ENCODE measurements at regions not wholly inside any gene's neighbourhood (a gene's known extent, or its start where the extent isn't known, plus 50 kb on each side); places are given as distances from the start of the nearest gene placed in this dataset.

DNA sequence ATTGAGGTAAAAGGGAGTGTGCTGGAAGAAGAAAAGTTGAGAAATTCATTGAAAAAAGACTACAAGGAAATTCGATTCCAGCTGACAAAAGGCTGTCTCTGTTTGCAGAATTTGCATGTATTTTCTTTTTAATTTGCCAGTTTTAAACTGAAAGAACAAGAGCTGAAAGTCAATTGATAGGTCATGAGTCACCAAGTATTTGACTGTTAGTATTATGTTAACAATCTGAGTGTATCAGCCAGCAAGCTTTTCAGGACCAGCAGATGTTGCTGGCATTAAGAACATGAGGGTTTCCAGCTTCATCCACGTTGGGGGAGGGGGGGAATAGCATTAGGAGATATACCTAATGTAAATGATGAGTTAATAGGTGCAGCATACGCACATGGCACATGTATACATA is 726.7 kb downstream of the METTL15 start:
- no peak overlapping the region for H3K27ac Mint-ChIP-seq (ENCODE audit: low read depth)
- peaks cover 22% of the 10 kb centered on the region for H3K9me3 Mint-ChIP-seq
- H3K27me3 Mint-ChIP-seq: no peaks in the 10 kb centered on the region
- ATAC-seq (replicated peaks; ENCODE audit: extremely low read depth, poor library complexity, severe bottlenecking) (no peak), DNase-seq (ENCODE audit: low spot score in 2 of 2) (no peak)
- no peak overlapping the region for H3K4me3 Mint-ChIP-seq
- no peaks in the 10 kb centered on the region for H3K4me1 Mint-ChIP-seq
- no peaks in the 10 kb centered on the region for H3K36me3 Mint-ChIP-seq (ENCODE audit: insufficient read depth)

DNA sequence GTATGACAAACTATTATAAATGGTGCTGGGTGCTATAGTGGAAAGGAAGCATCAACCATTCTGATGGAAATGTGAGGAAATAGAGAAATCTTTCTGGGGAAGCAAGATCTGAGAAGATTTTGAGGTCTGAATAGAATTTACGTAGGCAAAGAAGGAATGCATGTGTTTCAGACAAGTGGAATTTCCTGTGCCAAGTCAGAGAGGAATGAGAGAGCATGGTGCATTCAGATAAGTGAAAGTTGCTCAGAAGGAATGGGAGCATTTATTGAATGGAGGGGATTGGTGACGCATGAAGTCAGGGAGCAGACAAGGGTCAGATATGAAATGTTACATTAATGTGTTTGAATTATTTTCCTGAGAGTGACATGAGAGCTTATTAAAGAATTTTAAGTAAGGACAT is 725.5 kb downstream of the METTL15 start:
- Mint-ChIP-seq H3K4me3 (no peak overlapping the region), H3K9me3 (peaks cover 22% of the 10 kb centered on the region), H3K27ac (ENCODE audit: low read depth) (no peak overlapping the region), H3K36me3 (ENCODE audit: insufficient read depth) (no peaks in the 10 kb centered on the region), H3K27me3 (no peaks in the 10 kb centered on the region), H3K4me1 (no peaks in the 10 kb centered on the region)
- DNase-seq (ENCODE audit: low spot score in 2 of 2) (no peak), ATAC-seq (replicated peaks; ENCODE audit: extremely low read depth, poor library complexity, severe bottlenecking) (no peak)

GRCh38 chr11:28833169-28833568 is 725.0 kb downstream of the METTL15 start:
- H3K4me1 Mint-ChIP-seq: no peaks in the 10 kb centered on the region
- H3K4me3 Mint-ChIP-seq: no peak overlapping the region
- no peaks in the 10 kb centered on the region for H3K36me3 Mint-ChIP-seq (ENCODE audit: insufficient read depth)
- ATAC-seq (replicated peaks; ENCODE audit: extremely low read depth, poor library complexity, severe bottlenecking) (no peak), DNase-seq (ENCODE audit: low spot score in 2 of 2) (no peak)
- peaks cover 22% of the 10 kb centered on the region for H3K9me3 Mint-ChIP-seq
- H3K27ac Mint-ChIP-seq (ENCODE audit: low read depth): no peak overlapping the region
- H3K27me3 Mint-ChIP-seq: no peaks in the 10 kb centered on the region

DNA sequence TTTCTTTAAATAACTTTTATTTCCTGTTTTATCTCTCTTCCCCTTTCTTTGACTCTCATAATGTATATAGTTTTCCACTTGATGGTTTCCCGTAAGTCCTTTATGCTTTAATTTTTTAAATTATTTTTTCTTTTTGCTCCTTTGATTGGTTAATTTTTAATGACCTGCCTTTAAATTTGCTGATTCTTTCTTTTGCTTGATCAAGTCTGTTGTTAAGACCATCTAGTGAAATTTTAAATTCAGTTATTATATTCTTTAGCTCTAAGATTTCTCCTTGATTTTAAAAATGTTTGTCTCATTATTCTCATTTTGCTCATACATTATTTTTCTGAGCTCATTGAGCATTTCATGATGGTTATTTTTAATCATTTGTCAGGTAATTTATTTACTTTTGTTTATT is 718.6 kb downstream of the METTL15 start:
- ATAC-seq (replicated peaks; ENCODE audit: extremely low read depth, poor library complexity, severe bottlenecking): no peak
- Mint-ChIP-seq H3K27me3 (no peaks in the 10 kb centered on the region), H3K4me3 (no peak overlapping the region), H3K9me3 (peaks cover 9% of the 10 kb centered on the region), H3K27ac (ENCODE audit: low read depth) (no peak overlapping the region), H3K36me3 (ENCODE audit: insufficient read depth) (no peaks in the 10 kb centered on the region), H3K4me1 (no peaks in the 10 kb centered on the region)
- no peak for DNase-seq (ENCODE audit: low spot score in 2 of 2)

GRCh38 chr11:28822576-28822975 is 714.4 kb downstream of the METTL15 start:
- Mint-ChIP-seq H3K27ac (ENCODE audit: low read depth) (no peak overlapping the region), H3K9me3 (peaks cover 27% of the 10 kb centered on the region), H3K4me3 (no peak overlapping the region), H3K4me1 (no peaks in the 10 kb centered on the region), H3K36me3 (ENCODE audit: insufficient read depth) (no peaks in the 10 kb centered on the region), H3K27me3 (no peaks in the 10 kb centered on the region)
- DNase-seq (ENCODE audit: low spot score in 2 of 2): no peak
- no peak for ATAC-seq (replicated peaks; ENCODE audit: extremely low read depth, poor library complexity, severe bottlenecking)

GRCh38 chr11:28820296-28820989 is 712.3 kb downstream of the METTL15 start:
- Mint-ChIP-seq H3K4me1 (no peaks in the 10 kb centered on the region), H3K27me3 (no peaks in the 10 kb centered on the region), H3K36me3 (ENCODE audit: insufficient read depth) (no peaks in the 10 kb centered on the region), H3K27ac (ENCODE audit: low read depth) (no peak overlapping the region), H3K4me3 (no peak overlapping the region), H3K9me3 (peaks cover 27% of the 10 kb centered on the region)
- DNase-seq (ENCODE audit: low spot score in 2 of 2) (no peak), ATAC-seq (replicated peaks; ENCODE audit: extremely low read depth, poor library complexity, severe bottlenecking) (no peak)

- Mint-ChIP-seq H3K9me3 (peaks cover 27% of the 10 kb centered on the region), H3K4me1 (no peaks in the 10 kb centered on the region), H3K27ac (ENCODE audit: low read depth) (no peak overlapping the region), H3K36me3 (ENCODE audit: insufficient read depth) (no peaks in the 10 kb centered on the region), H3K27me3 (no peaks in the 10 kb centered on the region), H3K4me3 (no peak overlapping the region)
- DNase-seq (ENCODE audit: low spot score in 2 of 2) (no peak), ATAC-seq (replicated peaks; ENCODE audit: extremely low read depth, poor library complexity, severe bottlenecking) (no peak)
These were observed 711.6 kb downstream of the METTL15 start for GRCh38 chr11:28819741-28820140.

DNA sequence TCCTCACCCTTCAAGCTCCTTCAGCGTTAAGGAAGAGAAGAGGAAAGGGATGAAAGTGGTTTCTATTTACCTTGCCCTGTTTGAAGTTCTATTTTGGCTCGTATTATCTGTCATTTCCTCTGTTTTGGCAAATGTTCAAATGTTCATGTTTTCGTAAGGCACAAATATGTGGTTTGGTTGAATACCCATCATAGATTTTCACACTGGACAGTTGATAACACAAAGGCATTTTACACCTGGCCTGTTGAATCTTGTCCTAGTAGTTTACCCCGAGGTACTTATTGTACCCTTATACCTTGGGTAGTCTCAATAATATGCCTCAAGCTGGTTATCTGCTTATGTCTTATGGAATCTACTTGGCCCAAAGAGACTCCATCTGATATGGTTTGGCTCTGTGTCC is 706.9 kb downstream of the METTL15 start:
- Mint-ChIP-seq H3K4me3 (no peak overlapping the region), H3K27me3 (no peaks in the 10 kb centered on the region), H3K27ac (ENCODE audit: low read depth) (no peak overlapping the region), H3K36me3 (ENCODE audit: insufficient read depth) (no peaks in the 10 kb centered on the region), H3K4me1 (no peaks in the 10 kb centered on the region), H3K9me3 (peaks cover 19% of the 10 kb centered on the region)
- no peak for DNase-seq (ENCODE audit: low spot score in 2 of 2)
- ATAC-seq (replicated peaks; ENCODE audit: extremely low read depth, poor library complexity, severe bottlenecking): no peak

DNA sequence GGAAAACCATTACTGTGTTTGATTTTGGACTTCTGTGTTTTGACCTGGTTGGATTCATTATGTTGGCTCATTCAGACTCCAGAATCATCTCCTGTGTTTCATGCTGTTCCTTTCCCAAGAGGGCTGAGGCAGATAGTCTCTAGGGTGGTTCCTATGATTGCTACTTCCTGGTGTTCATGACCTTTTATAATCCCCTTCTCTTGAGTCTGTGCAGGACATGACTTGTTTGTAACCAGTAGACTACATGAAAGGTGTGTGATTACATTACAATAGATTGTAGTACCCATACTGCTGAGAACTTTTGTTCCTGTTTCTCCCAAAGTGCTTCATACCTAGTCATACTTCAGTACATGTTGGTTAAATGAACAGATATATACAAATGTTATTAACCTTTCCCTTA is 700.6 kb downstream of the METTL15 start:
- Mint-ChIP-seq H3K36me3 (ENCODE audit: insufficient read depth) (no peaks in the 10 kb centered on the region), H3K27ac (ENCODE audit: low read depth) (no peak overlapping the region), H3K9me3 (peaks cover 30% of the 10 kb centered on the region), H3K27me3 (no peaks in the 10 kb centered on the region), H3K4me1 (no peaks in the 10 kb centered on the region), H3K4me3 (no peak overlapping the region)
- ATAC-seq (replicated peaks; ENCODE audit: extremely low read depth, poor library complexity, severe bottlenecking): no peak
- no peak for DNase-seq (ENCODE audit: low spot score in 2 of 2)

GRCh38 chr11:28799316-28799715 is 691.1 kb downstream of the METTL15 start:
- H3K27me3 Mint-ChIP-seq: no peaks in the 10 kb centered on the region
- H3K9me3 Mint-ChIP-seq: peaks cover 44% of the 10 kb centered on the region
- no peak for ATAC-seq (replicated peaks; ENCODE audit: extremely low read depth, poor library complexity, severe bottlenecking)
- H3K4me1 Mint-ChIP-seq: no peaks in the 10 kb centered on the region
- DNase-seq (ENCODE audit: low spot score in 2 of 2): no peak
- H3K4me3 Mint-ChIP-seq: no peak overlapping the region
- peaks cover 2% of the 10 kb centered on the region for H3K36me3 Mint-ChIP-seq (ENCODE audit: insufficient read depth)
- H3K27ac Mint-ChIP-seq (ENCODE audit: low read depth): no peak overlapping the region

- Mint-ChIP-seq H3K27ac (ENCODE audit: low read depth) (no peak overlapping the region), H3K36me3 (ENCODE audit: insufficient read depth) (peaks cover 2% of the 10 kb centered on the region), H3K9me3 (peaks cover 48% of the 10 kb centered on the region), H3K4me3 (no peak overlapping the region), H3K4me1 (no peaks in the 10 kb centered on the region), H3K27me3 (no peaks in the 10 kb centered on the region)
- ATAC-seq (replicated peaks; ENCODE audit: extremely low read depth, poor library complexity, severe bottlenecking) (no peak), DNase-seq (ENCODE audit: low spot score in 2 of 2) (no peak)
These were observed 690.1 kb downstream of the METTL15 start for GRCh38 chr11:28798286-28798685.

DNA sequence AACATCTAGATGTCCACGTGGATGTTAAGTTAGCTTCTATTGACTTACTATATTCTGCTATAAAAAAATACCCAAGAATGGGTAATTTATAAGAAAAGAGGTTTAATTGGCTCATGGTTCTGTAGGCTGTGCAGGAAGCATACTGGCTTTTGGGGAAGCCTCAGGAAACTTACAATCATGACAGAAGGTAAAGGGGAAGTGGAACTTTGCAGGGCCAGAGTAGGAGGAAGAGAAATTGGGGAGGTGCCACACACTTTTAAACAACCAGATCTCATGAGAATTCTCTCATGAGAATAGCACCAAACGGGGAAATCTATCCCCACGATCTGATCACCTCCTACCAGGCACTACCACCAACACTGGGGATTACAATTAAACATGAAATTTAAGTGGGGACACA is 689.3 kb downstream of the METTL15 start:
- no peak for DNase-seq (ENCODE audit: low spot score in 2 of 2)

GRCh38 chr11:28794405-28794804 is 686.2 kb downstream of the METTL15 start:
- no peak for DNase-seq (ENCODE audit: low spot score in 2 of 2)
- Mint-ChIP-seq H3K27me3 (no peaks in the 10 kb centered on the region), H3K9me3 (peaks cover 45% of the 10 kb centered on the region)

More for the DNA sequence above, 689.3 kb downstream of the METTL15 start:
- no peak for ATAC-seq (replicated peaks; ENCODE audit: extremely low read depth, poor library complexity, severe bottlenecking)
- Mint-ChIP-seq H3K4me3 (no peak overlapping the region), H3K36me3 (ENCODE audit: insufficient read depth) (peaks cover 2% of the 10 kb centered on the region), H3K27ac (ENCODE audit: low read depth) (no peak overlapping the region), H3K27me3 (no peaks in the 10 kb centered on the region), H3K4me1 (no peaks in the 10 kb centered on the region), H3K9me3 (peaks cover 41% of the 10 kb centered on the region)

More at GRCh38 chr11:28794405-28794804, 686.2 kb downstream of the METTL15 start:
- no peak for ATAC-seq (replicated peaks; ENCODE audit: extremely low read depth, poor library complexity, severe bottlenecking)
- Mint-ChIP-seq H3K4me1 (no peaks in the 10 kb centered on the region), H3K36me3 (ENCODE audit: insufficient read depth) (peaks cover 2% of the 10 kb centered on the region), H3K4me3 (no peak overlapping the region), H3K27ac (ENCODE audit: low read depth) (no peak overlapping the region)

Measured in central memory CD8-positive, alpha-beta T cell (primary cell).